ENCODE measurements at regions not wholly inside any gene's neighbourhood (a gene's known extent, or its start where the extent isn't known, plus 50 kb on each side); places are given as distances from the start of the nearest gene placed in this dataset.

- TF ChIP-seq CTCF (IDR thresholded peaks at IDR 0.05; ENCODE audit: insufficient read depth, low read length, poor library complexity, severe bottlenecking) (no peak), EZH2phosphoT487 (conservative IDR thresholded peaks at IDR 0.05; ENCODE audit: low read length) (no peak)
Measured at GRCh38 chr13:90806016-90806615, 541.4 kb upstream of the MIR17HG start.
